LNCAP (cell line): ENCODE measurements at regions not wholly inside any gene's neighbourhood (a gene's known extent, or its start where the extent isn't known, plus 50 kb on each side); places are given as distances from the start of the nearest gene placed in this dataset.

Source experiments
- CTCF ChIP-seq: fragments of 450-650 bp; IDR thresholded peaks from 2 replicates; pipeline ENCODE4 v1.5.1; 2017; ENCODE audit warnings: mild to moderate bottlenecking

- no peak for TF ChIP-seq CTCF
Measured at GRCh38 chr17:71334048-71334751, 786.6 kb upstream of the SOX9 start.

- no peak for TF ChIP-seq CTCF
Measured at GRCh38 chr17:71335212-71335611, 785.6 kb upstream of the SOX9 start.

- TF ChIP-seq CTCF: no peak
Measured at GRCh38 chr17:71337938-71338337, 782.9 kb upstream of the SOX9 start.

- TF ChIP-seq CTCF: no peak
Measured at GRCh38 chr17:71338396-71338795, 782.4 kb upstream of the SOX9 start.

GRCh38 chr17:71339206-71339605 lies 781.6 kb upstream of the SOX9 start:
- no peak for TF ChIP-seq CTCF

- no peak for TF ChIP-seq CTCF
Measured at GRCh38 chr17:71342737-71343136, 778.1 kb upstream of the SOX9 start.

- TF ChIP-seq CTCF: no peak
Measured at GRCh38 chr17:71349908-71350600, 770.8 kb upstream of the SOX9 start.
